ENCODE measurements at regions not wholly inside any gene's neighbourhood (a gene's known extent, or its start where the extent isn't known, plus 50 kb on each side); places are given as distances from the start of the nearest gene placed in this dataset.
"Not testable (repeated sequence)": the region's sequence is repeated elsewhere in the genome, so short reads cannot be mapped to it uniquely, and the experiment has no call there.

GRCh38 chrX:140163371-140164159 lies 198.2 kb upstream of the CXorf66 start:
- Histone ChIP-seq H3K27me3 (no peaks in the 10 kb centered on the region), H3K4me1 (no peaks in the 10 kb centered on the region), H3K9me3 (replicated peaks) (no peaks in the 10 kb centered on the region), H3K27ac (no peak overlapping the region), H3K4me3 (no peak overlapping the region), H3K36me3 (no peaks in the 10 kb centered on the region)
- DNase-seq: no peak

GRCh38 chrX:140157611-140158010 lies 192.3 kb upstream of the CXorf66 start:
- DNase-seq: peak; percentile 43 to 58
- Histone ChIP-seq H3K36me3 (no peaks in the 10 kb centered on the region), H3K4me3 (no peak overlapping the region), H3K27me3 (no peaks in the 10 kb centered on the region), H3K9me3 (replicated peaks) (no peaks in the 10 kb centered on the region), H3K27ac (no peak overlapping the region), H3K4me1 (no peaks in the 10 kb centered on the region)

GRCh38 chrX:140157143-140157542 lies 191.8 kb upstream of the CXorf66 start:
- no peaks in the 10 kb centered on the region for H3K27me3 ChIP-seq
- no peak for DNase-seq
- H3K9me3 ChIP-seq (replicated peaks): no peaks in the 10 kb centered on the region
- no peaks in the 10 kb centered on the region for H3K4me1 ChIP-seq
- no peak overlapping the region for H3K4me3 ChIP-seq
- no peak overlapping the region for H3K27ac ChIP-seq
- no peaks in the 10 kb centered on the region for H3K36me3 ChIP-seq

- Histone ChIP-seq H3K36me3 (no peaks in the 10 kb centered on the region), H3K4me3 (no peak overlapping the region), H3K9me3 (replicated peaks) (no peaks in the 10 kb centered on the region), H3K27me3 (no peaks in the 10 kb centered on the region), H3K4me1 (no peaks in the 10 kb centered on the region), H3K27ac (no peak overlapping the region)
- no peak for DNase-seq
Observed at GRCh38 chrX:140151316-140151715, 186.0 kb upstream of the CXorf66 start.

- H3K27ac ChIP-seq: no peak overlapping the region
- DNase-seq: no peak
- H3K27me3 ChIP-seq: no peaks in the 10 kb centered on the region
- no peak overlapping the region for H3K4me3 ChIP-seq
- H3K36me3 ChIP-seq: no peaks in the 10 kb centered on the region
- H3K4me1 ChIP-seq: no peaks in the 10 kb centered on the region
- H3K9me3 ChIP-seq (replicated peaks): no peaks in the 10 kb centered on the region
Observed at GRCh38 chrX:140149761-140150160, 184.4 kb upstream of the CXorf66 start.

- no peaks in the 10 kb centered on the region for H3K4me1 ChIP-seq
- peak in 1 of 2 experiments; percentile 57 for DNase-seq
- H3K9me3 ChIP-seq (replicated peaks): no peaks in the 10 kb centered on the region
- H3K27ac ChIP-seq: no peak overlapping the region
- no peaks in the 10 kb centered on the region for H3K27me3 ChIP-seq
- H3K36me3 ChIP-seq: no peaks in the 10 kb centered on the region
- H3K4me3 ChIP-seq: no peak overlapping the region
Observed at GRCh38 chrX:140141444-140142029, 176.2 kb upstream of the CXorf66 start.

GRCh38 chrX:140138492-140138891 lies 173.2 kb upstream of the CXorf66 start:
- not testable (repeated sequence) for H3K36me3 ChIP-seq; H3K27me3 ChIP-seq; H3K27ac ChIP-seq; H3K9me3 ChIP-seq (replicated peaks); H3K4me1 ChIP-seq; DNase-seq; H3K4me3 ChIP-seq

GRCh38 chrX:140138065-140138464 lies 172.7 kb upstream of the CXorf66 start:
- H3K4me1 ChIP-seq; DNase-seq; H3K27me3 ChIP-seq; H3K36me3 ChIP-seq; H3K9me3 ChIP-seq (replicated peaks); H3K4me3 ChIP-seq; H3K27ac ChIP-seq: not testable (repeated sequence)

- H3K9me3 ChIP-seq (replicated peaks): no peaks in the 10 kb centered on the region
- no peak for DNase-seq
- no peaks in the 10 kb centered on the region for H3K36me3 ChIP-seq
- no peak overlapping the region for H3K4me3 ChIP-seq
- H3K4me1 ChIP-seq: no peaks in the 10 kb centered on the region
- H3K27ac ChIP-seq: no peak overlapping the region
- H3K27me3 ChIP-seq: no peaks in the 10 kb centered on the region
Observed at GRCh38 chrX:140132937-140133336, 167.6 kb upstream of the CXorf66 start.

GRCh38 chrX:140123446-140123845 lies 158.1 kb upstream of the CXorf66 start:
- no peaks in the 10 kb centered on the region for H3K27me3 ChIP-seq
- H3K9me3 ChIP-seq (replicated peaks): no peaks in the 10 kb centered on the region
- H3K4me1 ChIP-seq: no peaks in the 10 kb centered on the region
- no peak overlapping the region for H3K4me3 ChIP-seq
- DNase-seq: peak in 1 of 2 experiments; percentile 5
- H3K27ac ChIP-seq: no peak overlapping the region
- H3K36me3 ChIP-seq: no peaks in the 10 kb centered on the region

GRCh38 chrX:140114059-140114458 lies 148.7 kb upstream of the CXorf66 start:
- H3K27me3 ChIP-seq; H3K27ac ChIP-seq; H3K4me1 ChIP-seq; H3K36me3 ChIP-seq; H3K4me3 ChIP-seq; H3K9me3 ChIP-seq (replicated peaks); DNase-seq: not testable (repeated sequence)

- no peak overlapping the region for H3K4me3 ChIP-seq
- no peaks in the 10 kb centered on the region for H3K4me1 ChIP-seq
- no peak for DNase-seq
- H3K9me3 ChIP-seq (replicated peaks): no peaks in the 10 kb centered on the region
- no peak overlapping the region for H3K27ac ChIP-seq
- no peaks in the 10 kb centered on the region for H3K36me3 ChIP-seq
- H3K27me3 ChIP-seq: no peaks in the 10 kb centered on the region
Observed at GRCh38 chrX:140110081-140110650, 144.8 kb upstream of the CXorf66 start.

- Histone ChIP-seq H3K36me3 (no peaks in the 10 kb centered on the region), H3K4me1 (no peaks in the 10 kb centered on the region), H3K27me3 (no peaks in the 10 kb centered on the region), H3K9me3 (replicated peaks) (no peaks in the 10 kb centered on the region), H3K27ac (no peak overlapping the region), H3K4me3 (no peak overlapping the region)
- DNase-seq: no peak
Observed at GRCh38 chrX:140104760-140105159, 139.4 kb upstream of the CXorf66 start.

GRCh38 chrX:140099221-140099620 lies 133.9 kb upstream of the CXorf66 start:
- no peaks in the 10 kb centered on the region for H3K4me1 ChIP-seq
- no peak for DNase-seq
- no peaks in the 10 kb centered on the region for H3K36me3 ChIP-seq
- no peaks in the 10 kb centered on the region for H3K9me3 ChIP-seq (replicated peaks)
- H3K27ac ChIP-seq: no peak overlapping the region
- no peaks in the 10 kb centered on the region for H3K27me3 ChIP-seq
- H3K4me3 ChIP-seq: no peak overlapping the region

- Histone ChIP-seq H3K27ac (no peak overlapping the region), H3K4me3 (no peak overlapping the region), H3K36me3 (no peaks in the 10 kb centered on the region), H3K27me3 (no peaks in the 10 kb centered on the region), H3K9me3 (replicated peaks) (no peaks in the 10 kb centered on the region), H3K4me1 (no peaks in the 10 kb centered on the region)
- no peak for DNase-seq
Observed at GRCh38 chrX:140092121-140092520, 126.8 kb upstream of the CXorf66 start.
